HG02938 (cell line): ENCODE measurements at regions not wholly inside any gene's neighbourhood (a gene's known extent, or its start where the extent isn't known, plus 50 kb on each side); places are given as distances from the start of the nearest gene placed in this dataset.
"Not testable (repeated sequence)": the region's sequence is repeated elsewhere in the genome, so short reads cannot be mapped to it uniquely, and the experiment has no call there.

ENCODE experiments used
- ATAC-seq: cut with Tn5 transposase; IDR thresholded peaks from one replicate; pipeline ENCODE4 v1.9.1; 2021; ENCODE audit warnings: mild to moderate bottlenecking, moderate library complexity; ENCODE audit not compliant: unreplicated experiment

- no peak for ATAC-seq
Observed at GRCh38 chr3:110821586-110821985, 250.0 kb upstream of the NECTIN3 start.

- no peak for ATAC-seq
Observed at GRCh38 chr3:110822971-110823370, 248.6 kb upstream of the NECTIN3 start.

GRCh38 chr3:110846971-110847370 is 224.6 kb upstream of the NECTIN3 start:
- no peak for ATAC-seq

- no peak for ATAC-seq
Observed at GRCh38 chr3:110849064-110849463, 222.6 kb upstream of the NECTIN3 start.

- ATAC-seq: no peak
Observed at GRCh38 chr3:110851736-110852135, 219.9 kb upstream of the NECTIN3 start.

- ATAC-seq: no peak
Observed at GRCh38 chr3:110855207-110855606, 216.4 kb upstream of the NECTIN3 start.

- ATAC-seq: no peak
Observed at GRCh38 chr3:110856916-110857315, 214.7 kb upstream of the NECTIN3 start.

- no peak for ATAC-seq
Observed at GRCh38 chr3:110858549-110858948, 213.1 kb upstream of the NECTIN3 start.

GRCh38 chr3:110859336-110859735 is 212.3 kb upstream of the NECTIN3 start:
- no peak for ATAC-seq

- ATAC-seq: no peak
Observed at GRCh38 chr3:110859993-110860392, 211.6 kb upstream of the NECTIN3 start.

- ATAC-seq: no peak
Observed at GRCh38 chr3:110865934-110866333, 205.7 kb upstream of the NECTIN3 start.

GRCh38 chr3:110868106-110868505 is 203.5 kb upstream of the NECTIN3 start:
- no peak for ATAC-seq

GRCh38 chr3:110869736-110870135 is 201.9 kb upstream of the NECTIN3 start:
- ATAC-seq: no peak

- ATAC-seq: no peak
Observed at GRCh38 chr3:110871869-110872268, 199.7 kb upstream of the NECTIN3 start.

GRCh38 chr3:110878692-110879091 is 192.9 kb upstream of the NECTIN3 start:
- ATAC-seq: no peak

GRCh38 chr3:110881069-110881468 is 190.5 kb upstream of the NECTIN3 start:
- peak; percentile 61 for ATAC-seq

- no peak for ATAC-seq
Observed at GRCh38 chr3:110886222-110886893, 185.3 kb upstream of the NECTIN3 start.

- no peak for ATAC-seq
Observed at GRCh38 chr3:110887176-110887575, 184.4 kb upstream of the NECTIN3 start.

GRCh38 chr3:110888625-110889375 is 182.8 kb upstream of the NECTIN3 start:
- ATAC-seq: not testable (repeated sequence)

GRCh38 chr3:110889376-110889699 is 182.3 kb upstream of the NECTIN3 start:
- not testable (repeated sequence) for ATAC-seq

- no peak for ATAC-seq
Observed at GRCh38 chr3:110894574-110894973, 177.0 kb upstream of the NECTIN3 start.

- ATAC-seq: no peak
Observed at GRCh38 chr3:110895054-110895453, 176.6 kb upstream of the NECTIN3 start.

- ATAC-seq: no peak
Observed at GRCh38 chr3:110897046-110897445, 174.6 kb upstream of the NECTIN3 start.
